PC-3 (cell line): ENCODE measurements at regions not wholly inside any gene's neighbourhood (a gene's known extent, or its start where the extent isn't known, plus 50 kb on each side); places are given as distances from the start of the nearest gene placed in this dataset.

ENCODE experiments used
- CTCF ChIP-seq: fragments of 300-600 bp; sonication (generic); conservative IDR thresholded peaks from 2 replicates; pipeline ENCODE4 v1.5.1; 2017; ENCODE audit warnings: antibody characterized with exemption, low read depth, mild to moderate bottlenecking, low read length
- EZH2phosphoT487 ChIP-seq: fragments of 300-600 bp; sonication (generic); IDR thresholded peaks from 2 replicates; pipeline ENCODE4 v1.6.1; 2018; ENCODE audit warnings: mild to moderate bottlenecking, antibody characterized with exemption, low read length, borderline replicate concordance

- no peak for TF ChIP-seq CTCF
- TF ChIP-seq EZH2phosphoT487 = no peak
These were observed 452.5 kb downstream of the GADD45G start for GRCh38 chr9:90057361-90057760.
